Dedifferentiated amniotic fluid mesenchymal stem cell (primary cell): ENCODE measurements at regions not wholly inside any gene's neighbourhood (a gene's known extent, or its start where the extent isn't known, plus 50 kb on each side); places are given as distances from the start of the nearest gene placed in this dataset.
"Not testable (repeated sequence)": the region's sequence is repeated elsewhere in the genome, so short reads cannot be mapped to it uniquely, and the experiment has no call there.

Experiments
- DNase-seq: peaks from one replicate; pipeline ENCODE4 v3.0.0-alpha.2; 2016; ENCODE audit errors: extremely low spot score

DNA sequence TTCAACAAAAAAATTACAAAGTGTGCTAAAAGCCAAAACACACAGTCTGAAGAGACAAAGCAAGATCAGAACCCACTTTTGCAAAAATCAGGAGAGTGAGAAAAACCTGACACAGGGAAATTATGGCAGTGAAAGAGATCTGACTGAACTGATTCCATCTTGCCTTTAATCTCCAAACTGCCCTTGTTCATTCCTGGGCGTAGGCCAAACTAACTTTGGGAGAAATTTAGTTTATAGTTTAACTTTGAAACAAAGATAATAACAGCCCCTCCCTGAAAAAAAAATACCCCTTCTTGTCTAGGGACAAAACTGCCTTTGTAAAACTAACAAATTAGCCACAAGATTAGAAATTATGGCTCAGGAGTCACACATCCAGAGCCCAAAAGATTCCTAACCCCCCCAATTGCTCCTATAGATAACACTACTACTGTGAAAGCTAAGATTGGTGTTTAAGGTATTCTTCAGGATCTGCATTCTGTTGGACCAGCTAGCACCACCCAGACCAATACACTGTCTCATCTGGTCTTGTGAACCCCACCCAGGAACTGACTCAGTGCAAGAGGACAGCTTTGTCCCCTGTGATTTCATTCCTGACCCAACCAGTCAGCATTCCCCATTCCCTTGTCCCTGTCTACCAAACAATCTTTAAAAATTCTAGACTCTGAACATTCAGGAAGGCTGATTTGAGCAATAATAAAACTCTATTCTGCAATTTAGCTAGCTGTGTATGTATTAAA lies 226.1 kb upstream of the SH3BP4 start:
- no peak for DNase-seq

DNA sequence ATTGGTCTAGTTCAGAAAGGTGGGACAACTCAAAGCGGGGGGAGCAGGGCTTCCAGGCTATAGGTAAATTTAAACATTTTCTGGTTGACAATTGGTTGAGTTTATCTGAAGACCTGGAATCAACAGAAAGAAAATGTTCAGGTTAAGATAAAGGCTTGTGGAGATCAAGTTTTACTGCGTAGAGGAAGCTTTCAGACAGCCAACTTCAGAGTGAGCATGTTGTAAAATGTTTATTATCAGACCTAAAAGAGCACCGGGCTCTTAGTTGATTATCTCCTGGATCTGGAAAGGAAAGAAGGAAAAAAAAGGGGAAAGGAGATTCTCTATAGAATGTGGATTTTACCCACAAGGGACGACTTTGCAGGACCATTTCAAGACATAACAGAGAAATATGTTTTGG lies 227.0 kb upstream of the SH3BP4 start:
- no peak for DNase-seq

DNA sequence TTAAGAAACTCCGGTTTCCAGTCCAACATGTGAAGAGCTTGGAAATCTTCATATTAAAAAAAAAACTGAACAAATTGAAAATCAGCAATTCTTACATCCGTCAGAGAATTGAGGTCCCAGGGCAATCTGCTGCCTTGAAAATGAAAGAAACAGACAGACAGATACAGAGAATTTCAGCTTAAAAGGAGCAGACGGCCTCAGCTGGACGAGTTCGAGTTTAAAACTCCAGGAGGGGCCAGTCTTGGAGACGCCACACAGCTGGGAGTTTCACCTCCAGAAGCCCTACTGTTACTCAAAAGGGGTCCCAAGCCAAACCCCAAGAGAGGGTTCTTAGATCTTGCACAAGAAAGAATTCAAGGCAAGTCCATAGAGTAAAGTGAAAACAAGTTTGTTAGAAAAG lies 226.5 kb upstream of the ARL4C start:
- no peak for DNase-seq

DNA sequence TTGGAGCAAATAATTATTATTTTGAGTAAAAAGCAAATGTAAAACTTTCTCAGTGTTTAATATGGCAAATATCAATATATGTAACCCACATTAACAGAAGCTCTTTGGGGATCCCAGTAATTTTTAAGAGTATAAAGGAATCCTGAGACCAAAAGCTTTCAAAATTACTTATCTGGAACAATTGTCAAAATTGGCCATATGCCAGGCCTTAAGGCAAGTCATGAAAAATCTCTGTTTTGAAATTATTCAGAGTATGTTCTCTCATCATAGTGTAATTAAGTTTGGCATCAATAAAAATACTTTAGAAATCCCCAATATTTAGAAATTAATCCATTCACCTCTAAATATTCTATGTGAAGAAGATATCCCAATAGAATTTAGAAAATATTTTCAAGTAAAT lies 225.3 kb upstream of the ARL4C start:
- DNase-seq = no peak

DNA sequence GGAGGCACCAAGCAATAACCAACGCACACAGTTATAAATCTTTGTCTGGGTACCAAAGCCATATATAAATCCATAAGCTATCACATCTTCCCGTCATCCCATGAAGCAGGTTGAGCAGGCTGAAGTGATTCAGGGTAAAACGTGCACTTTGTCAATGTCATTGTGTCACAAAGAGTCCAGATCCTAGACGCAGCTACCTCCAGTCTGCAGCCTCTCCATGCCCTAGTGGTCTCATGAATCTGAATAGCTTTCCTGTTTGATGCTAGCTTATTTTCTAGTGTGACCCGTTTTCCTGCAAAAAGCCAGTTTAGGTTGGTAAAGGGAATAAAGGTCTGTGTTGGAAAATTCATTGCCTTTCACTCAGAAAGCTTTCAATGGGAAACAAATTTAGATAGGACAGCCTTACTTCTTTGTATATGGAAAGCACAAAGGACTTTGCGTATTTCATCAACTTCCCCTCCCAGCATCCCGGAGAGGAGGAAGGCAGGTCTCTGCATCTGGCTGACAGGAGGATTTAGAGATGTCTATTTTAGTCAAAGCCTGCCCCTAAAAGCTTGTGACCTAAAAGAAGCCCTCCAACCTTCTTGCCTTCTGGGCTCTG lies 222.3 kb upstream of the ARL4C start:
- DNase-seq = no peak

DNA sequence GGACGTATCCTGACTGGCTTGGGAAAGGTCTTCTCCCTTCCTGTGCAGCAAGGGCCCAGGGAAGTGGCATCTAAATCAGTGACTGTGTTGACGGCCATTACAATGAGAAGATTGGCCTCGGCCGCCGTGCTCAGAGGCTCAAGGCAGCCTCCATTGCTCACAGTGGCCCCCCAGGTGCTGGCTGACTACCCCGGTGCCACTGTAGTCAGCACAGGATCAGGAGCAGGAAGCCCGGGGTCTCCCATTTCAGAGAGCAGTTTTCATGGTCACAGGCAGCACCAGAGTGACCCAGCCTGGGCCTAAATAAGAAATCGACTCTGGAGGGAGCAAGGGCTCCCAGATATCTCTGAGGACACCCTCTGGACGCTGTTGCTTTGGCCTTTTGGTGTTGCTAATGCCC lies 219.4 kb upstream of the ARL4C start:
- DNase-seq = no peak

DNA sequence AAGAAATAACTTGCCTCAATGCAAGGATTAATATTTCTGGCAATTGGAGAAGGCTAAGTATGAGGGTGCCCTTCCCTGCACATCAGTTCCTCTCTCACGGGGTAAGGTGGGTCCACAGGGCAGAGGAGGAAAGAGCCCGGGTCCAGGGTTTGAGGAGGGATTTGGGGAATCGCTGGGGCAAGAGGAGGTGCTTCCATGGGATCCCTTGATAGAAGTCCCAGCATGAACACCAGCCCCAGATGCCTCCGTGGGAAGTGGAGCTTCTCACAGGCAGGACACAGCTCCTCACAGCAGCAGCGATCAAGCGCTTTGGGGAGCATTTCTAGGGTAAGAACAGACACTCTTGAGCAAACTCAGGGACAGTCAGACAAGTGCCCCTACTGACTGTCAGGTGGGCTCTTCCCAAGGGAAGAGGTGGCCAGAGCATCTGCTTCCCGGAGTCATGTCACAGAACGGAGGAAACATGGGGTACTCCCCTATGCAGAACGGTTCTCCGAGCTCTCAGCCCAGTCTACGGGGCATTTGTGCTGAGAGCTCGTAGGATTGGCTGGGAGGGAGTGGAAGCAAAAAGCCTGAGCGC lies 218.9 kb upstream of the ARL4C start:
- DNase-seq = no peak

DNA sequence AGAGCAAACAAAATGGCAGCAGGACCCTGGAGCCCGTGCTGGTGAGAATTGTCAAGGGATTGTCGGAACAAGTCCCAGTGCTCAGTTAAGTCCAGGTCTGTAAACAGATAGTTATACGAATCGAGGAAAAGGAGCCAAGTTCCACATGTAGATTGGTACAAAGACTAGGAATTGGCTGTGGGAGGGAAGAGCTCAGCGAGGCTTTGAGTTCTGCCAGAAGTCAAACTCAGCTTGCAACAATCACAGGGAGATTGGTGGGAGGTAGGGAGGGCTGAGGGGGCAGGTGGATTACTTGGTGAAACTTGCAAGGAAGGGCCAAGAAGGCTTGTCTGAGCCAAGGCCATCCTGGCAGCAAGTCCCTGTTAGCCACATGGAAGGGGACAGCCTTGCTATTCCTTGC lies 217.8 kb upstream of the ARL4C start:
- DNase-seq = no peak

DNA sequence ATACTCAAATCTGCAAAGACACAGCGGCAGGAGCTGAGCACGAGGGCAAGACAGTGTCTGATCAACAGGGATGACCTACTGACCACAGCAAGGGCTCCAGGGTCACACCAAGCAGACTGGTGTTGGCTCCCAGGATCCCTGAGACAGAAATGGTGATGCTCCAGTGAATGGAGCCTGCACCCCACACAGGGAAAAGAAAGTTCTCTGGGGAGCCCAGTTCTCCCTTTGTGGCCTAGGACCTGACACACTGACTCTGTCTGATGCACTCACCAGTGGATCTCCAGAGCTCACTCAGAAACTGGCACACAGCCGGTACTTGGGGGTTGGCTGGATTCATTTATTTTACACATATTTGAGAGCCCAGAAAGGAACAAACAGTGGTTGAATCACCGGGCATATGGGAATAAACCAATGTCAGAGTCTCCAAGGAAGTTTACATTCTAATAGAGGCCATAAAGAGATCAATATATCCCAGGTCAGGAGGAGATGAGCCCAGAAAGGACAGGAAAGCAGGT lies 215.6 kb upstream of the ARL4C start:
- no peak for DNase-seq

DNA sequence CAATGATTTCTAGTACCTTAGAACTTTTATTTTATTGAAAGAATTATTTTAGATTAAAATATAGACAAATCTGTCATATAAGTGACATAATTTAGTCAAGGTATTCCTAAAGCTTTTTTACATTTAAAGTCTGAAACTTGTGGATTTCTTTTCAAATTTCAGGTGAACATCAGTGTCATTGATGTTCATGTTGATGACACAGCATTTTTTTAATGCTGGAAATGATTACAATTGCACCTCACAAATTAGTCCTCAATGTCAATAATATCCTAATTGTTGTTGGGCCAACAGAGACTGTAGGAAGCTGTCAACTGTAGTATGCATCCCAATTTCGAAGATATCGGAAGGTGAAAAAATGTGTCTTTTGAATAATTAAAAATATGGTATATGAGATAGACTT lies 214.4 kb upstream of the ARL4C start:
- no peak for DNase-seq

DNA sequence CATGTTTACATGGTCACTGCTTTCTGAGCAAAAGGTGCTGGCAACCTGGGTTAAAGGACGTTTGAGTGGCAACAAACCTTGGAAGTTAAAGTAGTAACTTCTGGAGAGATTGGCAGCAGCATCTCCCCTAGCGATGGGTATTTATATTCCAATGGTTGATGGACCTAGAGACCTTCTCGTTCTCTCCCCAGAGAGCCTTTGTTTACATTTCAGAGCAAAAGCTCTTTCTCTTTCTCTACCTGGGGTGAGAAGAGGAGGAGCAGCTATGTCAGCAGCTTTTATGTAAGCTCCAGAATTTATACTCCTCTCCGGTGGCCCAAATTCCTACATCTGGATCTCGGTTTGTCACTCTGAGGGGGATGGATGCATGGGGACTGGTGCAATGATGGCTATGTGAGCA lies 213.7 kb upstream of the ARL4C start:
- no peak for DNase-seq

DNA sequence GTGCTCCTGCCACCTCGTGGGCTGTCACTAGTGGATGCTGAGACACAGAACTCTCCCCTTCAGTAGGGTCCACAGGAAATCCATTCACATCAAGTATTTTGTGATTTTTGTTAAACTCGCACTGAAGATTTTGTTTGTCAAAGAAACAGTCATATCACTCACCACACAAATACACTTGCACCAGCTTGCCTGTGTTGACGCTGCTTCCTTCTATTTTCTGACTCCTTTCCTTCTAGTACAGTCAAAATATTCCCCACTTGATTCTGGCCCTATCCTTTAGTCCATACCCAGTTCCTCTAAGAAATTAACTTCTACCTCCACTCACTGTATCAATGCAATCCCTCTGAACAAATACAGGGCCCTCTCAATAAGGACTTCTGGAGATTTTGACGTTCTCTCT lies 213.2 kb upstream of the ARL4C start:
- no peak for DNase-seq

DNA sequence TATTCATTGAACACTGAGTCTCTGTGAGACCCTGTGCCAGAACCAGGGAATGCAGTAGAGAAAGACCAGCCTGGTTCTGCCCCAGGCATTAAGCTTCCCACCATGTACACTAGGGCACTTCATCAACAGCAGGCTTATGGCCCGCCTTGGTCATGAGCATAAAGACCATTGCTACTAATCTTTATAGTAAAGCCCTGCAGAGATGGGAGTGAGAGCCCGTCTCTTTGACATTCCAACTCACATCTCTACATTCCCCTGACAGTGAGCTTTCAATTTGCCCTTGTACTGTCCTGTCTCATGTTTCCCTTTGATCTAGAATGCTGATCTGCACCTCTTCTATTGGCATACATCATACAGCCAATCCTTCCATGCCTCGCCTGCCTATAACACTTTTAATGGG lies 211.8 kb upstream of the ARL4C start:
- DNase-seq = no peak

DNA sequence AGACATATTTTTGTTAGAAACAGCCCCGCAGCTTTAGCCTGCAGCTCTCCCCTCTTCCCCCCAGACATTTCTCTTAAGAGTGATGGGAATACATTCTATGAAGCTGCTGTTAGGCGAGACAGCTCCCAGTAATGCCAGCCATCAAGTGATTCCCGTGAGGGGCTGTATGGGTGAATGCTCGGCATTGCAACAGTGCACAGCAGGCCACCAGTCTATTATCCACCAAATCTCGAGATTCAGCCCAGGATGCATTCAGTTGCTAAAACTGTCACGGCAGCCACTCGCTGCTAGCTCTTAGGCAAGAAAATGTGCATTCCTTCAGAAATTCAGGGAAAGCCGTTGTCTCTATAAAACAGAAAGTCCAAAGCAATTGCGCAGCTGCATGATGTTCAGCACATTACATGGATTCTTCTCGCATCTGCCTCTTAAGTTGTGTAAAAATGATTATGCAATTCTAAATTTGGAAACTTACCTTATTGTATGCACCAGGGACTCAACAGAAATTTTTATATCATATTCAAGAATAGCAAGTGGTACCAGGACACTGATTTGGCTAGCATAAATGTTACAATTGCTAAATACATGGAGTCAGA lies 211.3 kb upstream of the ARL4C start:
- no peak for DNase-seq

DNA sequence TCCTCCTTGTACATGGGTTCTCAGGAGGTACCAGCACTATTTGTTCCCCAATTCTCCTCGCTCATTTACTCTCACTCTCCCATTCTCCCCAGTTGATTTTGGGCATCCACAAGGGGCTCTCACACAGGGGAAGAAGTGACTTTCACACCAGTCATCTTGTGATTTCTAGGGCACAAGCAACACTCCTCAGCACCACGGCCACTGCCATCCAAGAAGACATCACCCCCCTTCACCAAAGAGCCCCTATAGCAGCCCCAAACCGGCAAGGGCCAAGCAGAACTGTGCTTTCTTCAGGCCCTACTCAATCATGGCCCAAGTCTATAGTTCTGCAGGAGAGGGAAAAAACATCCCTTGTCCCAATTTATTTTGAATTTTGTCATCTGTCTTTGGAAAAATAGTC lies 209.2 kb upstream of the ARL4C start:
- DNase-seq = no peak

DNA sequence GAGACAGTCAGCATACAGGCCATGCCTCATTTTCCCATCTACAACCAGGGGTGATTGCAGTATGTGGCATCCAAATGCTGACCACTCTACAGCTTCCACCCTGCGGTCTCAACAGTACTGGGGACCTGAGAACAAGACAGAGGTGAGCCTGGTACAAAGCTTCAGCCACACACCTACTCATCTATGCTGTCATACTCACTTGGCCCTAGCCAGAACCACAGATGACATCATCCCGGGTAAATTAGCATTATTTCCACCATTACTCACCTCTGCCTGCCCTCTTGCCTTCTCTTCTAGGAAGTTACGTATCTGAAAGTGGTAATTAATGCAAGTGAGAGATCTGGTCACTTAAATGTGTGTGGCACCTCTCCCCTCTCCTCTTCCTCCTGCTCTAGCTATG lies 208.2 kb upstream of the ARL4C start:
- DNase-seq = no peak

DNA sequence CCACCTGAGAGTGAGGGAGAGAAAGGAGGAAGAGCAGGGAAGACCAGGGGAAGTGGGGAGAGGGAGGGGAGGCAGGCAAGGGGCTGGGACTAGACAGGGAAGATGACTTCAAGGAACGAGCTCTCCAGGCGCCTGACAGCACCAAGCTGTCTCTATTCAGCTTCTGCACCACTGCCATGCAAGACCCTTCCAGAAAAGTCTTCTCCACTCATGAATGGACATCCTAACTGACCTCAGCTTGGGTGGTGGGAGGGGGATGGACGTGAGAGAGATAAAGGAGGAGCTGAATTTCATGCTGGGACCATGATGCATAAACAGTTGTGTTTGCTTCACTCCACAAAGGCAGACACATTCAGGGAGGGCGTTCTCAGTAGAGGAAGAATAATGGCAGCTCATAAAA lies 206.4 kb upstream of the ARL4C start:
- DNase-seq = no peak

DNA sequence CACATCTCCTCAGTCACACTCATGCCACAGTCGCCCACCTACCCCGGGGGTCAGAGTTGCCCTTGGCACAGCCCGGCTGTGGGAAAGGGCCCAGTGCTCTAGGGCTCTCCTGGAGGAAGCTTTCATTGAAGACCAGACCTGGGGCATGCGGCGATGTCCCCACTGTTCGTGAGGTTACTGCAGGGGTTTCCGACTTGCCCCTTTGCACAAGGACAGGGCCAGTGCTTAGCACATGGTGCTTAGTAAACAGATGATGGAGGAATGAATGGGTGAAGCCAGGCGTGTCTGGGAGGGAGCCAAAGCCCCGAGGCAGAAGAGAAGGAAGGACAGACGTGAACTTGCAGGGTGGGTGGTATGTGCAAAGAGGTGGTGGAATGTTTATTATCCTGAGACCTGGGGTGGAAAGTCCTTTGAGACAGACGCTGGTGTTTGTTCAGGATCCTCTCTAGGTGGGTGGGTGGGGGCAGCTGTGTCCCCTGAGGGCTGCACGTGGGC lies 205.9 kb upstream of the ARL4C start:
- DNase-seq = no peak

DNA sequence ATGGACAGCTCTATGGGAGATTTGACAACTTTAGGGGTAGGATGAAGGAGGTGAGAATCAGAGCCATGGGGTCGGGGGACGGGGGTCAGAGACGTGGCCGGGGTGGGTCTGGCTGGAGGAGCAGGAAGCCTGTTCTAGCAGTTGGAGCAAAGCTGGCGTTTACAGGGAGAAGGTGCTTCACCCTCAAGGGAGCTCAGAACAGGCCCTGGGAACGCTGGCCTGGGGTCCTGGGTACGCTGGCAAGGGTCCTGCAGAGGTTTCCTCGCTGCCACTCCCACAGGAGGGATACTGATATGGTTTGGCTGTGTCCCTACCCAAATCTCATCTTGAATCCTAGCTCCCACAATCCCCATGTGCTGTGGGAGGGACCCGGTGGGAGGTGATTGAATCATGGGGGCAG lies 205.0 kb upstream of the ARL4C start:
- no peak for DNase-seq

DNA sequence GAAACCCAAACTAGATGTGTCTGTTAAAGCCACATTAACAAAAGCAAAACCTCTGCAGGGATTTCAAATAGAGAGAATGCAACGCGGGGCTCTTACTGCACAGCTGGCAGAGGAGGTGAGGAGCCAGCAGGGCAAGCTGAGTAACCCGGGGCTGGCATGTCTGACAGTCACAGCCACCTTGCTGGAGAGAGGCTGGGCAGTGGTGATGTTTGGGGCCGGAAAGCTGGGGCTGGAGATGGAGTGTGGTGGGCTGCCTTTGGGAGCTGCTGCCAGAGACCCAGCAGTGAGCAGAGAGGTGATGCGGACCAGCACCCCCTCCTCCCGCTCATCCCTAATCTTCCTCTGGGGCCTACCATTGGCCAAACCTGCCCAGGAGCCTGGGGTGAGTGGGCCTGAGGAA lies 204.5 kb upstream of the ARL4C start:
- no peak for DNase-seq

DNA sequence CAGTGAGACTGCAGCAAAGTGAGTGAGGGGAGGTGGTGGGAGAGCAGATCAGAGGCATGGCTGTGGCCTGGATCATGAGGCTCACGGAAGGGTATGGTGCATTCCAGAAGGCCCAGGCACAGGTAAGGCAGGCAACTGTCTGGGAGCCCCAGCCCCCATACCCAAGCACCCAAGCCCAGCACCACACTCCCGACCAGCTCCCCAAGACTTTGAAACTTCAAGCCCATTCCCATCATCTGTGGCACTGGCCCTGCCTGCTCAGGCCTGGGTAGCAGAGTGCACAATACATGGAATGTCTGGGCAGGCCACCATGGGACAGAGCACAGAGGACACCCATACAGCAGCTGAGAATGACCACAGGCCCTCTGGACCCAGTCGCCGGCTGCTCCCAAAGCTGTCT lies 202.6 kb upstream of the ARL4C start:
- no peak for DNase-seq

DNA sequence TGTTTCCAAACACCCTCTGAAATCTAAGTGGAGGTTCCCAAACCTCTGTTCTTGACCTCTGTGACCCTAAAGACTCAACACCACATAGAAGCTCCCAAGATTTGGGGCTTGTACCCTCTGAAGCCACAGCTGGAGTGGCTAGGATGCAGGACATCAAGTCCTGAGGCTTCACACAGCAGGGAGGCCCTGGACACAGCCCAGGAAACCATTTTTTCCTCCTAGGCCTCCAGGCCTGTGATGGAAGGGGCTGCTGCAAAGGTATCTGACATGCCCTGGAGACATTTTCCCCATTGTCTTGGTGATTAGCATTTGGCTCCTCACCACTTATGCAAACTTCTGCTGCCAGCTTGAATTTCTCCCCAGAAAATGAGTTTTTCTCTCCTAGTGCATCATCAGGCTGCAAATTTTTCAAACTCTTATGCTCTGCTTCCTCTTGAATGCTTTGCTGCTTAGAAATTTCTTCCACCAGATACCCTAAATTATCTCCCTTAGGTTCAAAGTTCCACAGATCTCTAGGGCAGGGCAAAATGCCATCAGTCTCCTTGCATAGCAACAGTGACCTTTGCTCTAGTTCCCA lies 200.5 kb upstream of the ARL4C start:
- DNase-seq = not testable (repeated sequence)
